ENCODE measurements at regions not wholly inside any gene's neighbourhood (a gene's known extent, or its start where the extent isn't known, plus 50 kb on each side); places are given as distances from the start of the nearest gene placed in this dataset.

DNA sequence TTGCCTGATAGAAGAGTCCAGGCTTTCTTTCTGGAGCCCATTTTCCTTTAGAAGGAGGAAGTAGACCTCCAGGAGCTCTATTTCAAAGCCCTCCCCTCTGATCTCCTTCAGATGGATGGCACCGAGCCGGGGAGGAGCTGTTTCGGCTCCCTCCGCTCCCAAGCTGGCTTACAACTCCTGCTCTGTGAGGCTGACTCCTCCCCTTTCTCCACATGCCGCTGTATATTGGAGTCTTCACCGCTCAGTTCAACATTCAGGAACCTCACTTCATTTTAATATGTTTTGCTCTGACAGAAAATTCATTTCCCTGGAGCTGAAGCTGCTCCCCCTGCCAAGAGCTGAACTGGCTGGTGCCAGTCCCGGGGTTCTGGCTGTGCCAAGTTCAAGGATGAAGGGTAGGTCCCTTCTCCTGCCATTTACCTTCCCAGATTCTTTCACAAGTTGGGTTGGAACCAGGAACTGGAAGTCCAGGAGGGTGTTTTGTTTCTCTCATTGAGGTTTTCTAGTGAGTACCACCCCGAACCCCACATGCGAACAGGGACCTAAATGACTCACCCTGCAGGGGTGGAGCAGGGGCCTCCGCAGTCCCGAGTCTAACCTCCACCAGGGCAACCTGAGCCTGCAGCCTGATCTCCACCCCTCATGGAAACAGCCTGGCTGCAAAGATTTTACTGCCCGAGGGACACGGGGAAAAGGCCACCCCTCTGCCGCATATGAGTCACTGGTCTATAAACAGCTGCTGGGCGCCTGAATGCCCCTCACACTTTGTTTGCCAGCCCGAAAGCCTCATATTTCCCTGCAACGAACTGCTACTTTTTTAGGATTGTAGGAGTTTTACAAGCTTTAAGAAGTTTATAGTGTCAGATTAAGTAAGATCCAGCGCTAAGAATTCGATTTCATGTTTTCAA lies 68.6 kb upstream of the FOXA2 start:
- POLR2A ChIA-PET: no interaction called here
- Histone ChIP-seq H4K20me1 (replicated peaks; ENCODE audit: control insufficient read depth, extremely low read depth, insufficient read depth, low read length) (no peaks in the 10 kb centered on the region), H3K79me2 (ENCODE audit: control insufficient read depth, insufficient read depth, low read length) (no peaks in the 10 kb centered on the region), H3K4me1 (ENCODE audit: control insufficient read depth, extremely low read depth, insufficient read depth, low read length) (no peaks in the 10 kb centered on the region), H2AFZ (ENCODE audit: low read depth, low read length) (no peak overlapping the region), H3K9me1 (replicated peaks; ENCODE audit: control insufficient read depth, extremely low read depth, insufficient read depth, low read length) (no peaks in the 10 kb centered on the region), H3K27me3 (ENCODE audit: control insufficient read depth in 2 of 2, insufficient read depth in 2 of 2, low read length in 2 of 2) (no peaks in the 10 kb centered on the region), H3K9ac (replicated peaks; ENCODE audit: extremely low read depth, insufficient read depth, low read length) (no peak overlapping the region), H3K36me3 (ENCODE audit: control insufficient read depth in 2 of 2, extremely low read depth in 1 of 2, insufficient read depth in 2 of 2, low read length in 2 of 2) (no peaks in the 10 kb centered on the region), H3K4me2 (ENCODE audit: insufficient read depth, low read length) (no peak overlapping the region), H3K27ac (ENCODE audit: insufficient read depth, low read depth, low read length) (no peak overlapping the region), H3K9me3 (replicated peaks; ENCODE audit: control insufficient read depth, insufficient read depth, low read length) (no peaks in the 10 kb centered on the region), H3K4me3 (replicated peaks in 1 of 3; ENCODE audit: insufficient read depth in 1 of 3, low read depth in 1 of 3, low read length in 3 of 3) (no peak overlapping the region)
- FAIRE-seq (no peak), DNase-seq (ENCODE audit: low read depth, low spot score) (no peak)
- no TSS peak for BruUV-seq (replicated peaks)
- intact Hi-C loops (cut with micrococcal nuclease): no loop called here
- TF ChIP-seq FOS (IDR thresholded peaks at IDR 0.05; ENCODE audit: borderline replicate concordance, insufficient read depth, low read length) (no peak), MYC (IDR thresholded peaks at IDR 0.05; ENCODE audit: low read depth, low read length) (no peak), POLR2AphosphoS5 (IDR thresholded peaks at IDR 0.05; ENCODE audit: insufficient read depth, low read depth, low read length) (no peak), GATA2 (IDR thresholded peaks at IDR 0.05; ENCODE audit: insufficient read depth, insufficient read length, low read depth, low read length) (no peak), EZH2 (IDR thresholded peaks at IDR 0.05; ENCODE audit: borderline replicate concordance, low read depth, low read length, severe bottlenecking) (no peak), POLR2A (IDR thresholded peaks at IDR 0.05; ENCODE audit: low read depth, low read length) (no peak), JUN (IDR thresholded peaks at IDR 0.05; ENCODE audit: borderline replicate concordance, insufficient read depth, insufficient read length, low read depth) (no peak)
- TF ChIP-seq, protein P1, sequence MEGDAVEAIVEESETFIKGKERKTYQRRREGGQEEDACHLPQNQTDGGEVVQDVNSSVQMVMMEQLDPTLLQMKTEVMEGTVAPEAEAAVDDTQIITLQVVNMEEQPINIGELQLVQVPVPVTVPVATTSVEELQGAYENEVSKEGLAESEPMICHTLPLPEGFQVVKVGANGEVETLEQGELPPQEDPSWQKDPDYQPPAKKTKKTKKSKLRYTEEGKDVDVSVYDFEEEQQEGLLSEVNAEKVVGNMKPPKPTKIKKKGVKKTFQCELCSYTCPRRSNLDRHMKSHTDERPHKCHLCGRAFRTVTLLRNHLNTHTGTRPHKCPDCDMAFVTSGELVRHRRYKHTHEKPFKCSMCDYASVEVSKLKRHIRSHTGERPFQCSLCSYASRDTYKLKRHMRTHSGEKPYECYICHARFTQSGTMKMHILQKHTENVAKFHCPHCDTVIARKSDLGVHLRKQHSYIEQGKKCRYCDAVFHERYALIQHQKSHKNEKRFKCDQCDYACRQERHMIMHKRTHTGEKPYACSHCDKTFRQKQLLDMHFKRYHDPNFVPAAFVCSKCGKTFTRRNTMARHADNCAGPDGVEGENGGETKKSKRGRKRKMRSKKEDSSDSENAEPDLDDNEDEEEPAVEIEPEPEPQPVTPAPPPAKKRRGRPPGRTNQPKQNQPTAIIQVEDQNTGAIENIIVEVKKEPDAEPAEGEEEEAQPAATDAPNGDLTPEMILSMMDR (IDR thresholded peaks at IDR 0.05; ENCODE audit: extremely low read depth in 1 of 2, insufficient read depth in 1 of 2, low read depth in 1 of 2, low read length in 2 of 2): no peak
- TF ChIP-seq, protein P2, sequence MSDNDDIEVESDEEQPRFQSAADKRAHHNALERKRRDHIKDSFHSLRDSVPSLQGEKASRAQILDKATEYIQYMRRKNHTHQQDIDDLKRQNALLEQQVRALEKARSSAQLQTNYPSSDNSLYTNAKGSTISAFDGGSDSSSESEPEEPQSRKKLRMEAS (IDR thresholded peaks at IDR 0.05; ENCODE audit: insufficient read depth, insufficient read length): no peak
- dilution Hi-C loops (cut with MboI; ENCODE audit: extremely low pct_ligation_motif_present, low sequenced_read_pairs): no loop called here
- CTCF ChIA-PET: interaction anchor here (0.9 kb wide), 1 partner anchor 18 kb away, joined by 3 read pairs; no protein-coding TSS in a partner anchor

Data from endothelial cell of umbilical vein (primary cell).